Caco-2 (cell line): ENCODE measurements at regions not wholly inside any gene's neighbourhood (a gene's known extent, or its start where the extent isn't known, plus 50 kb on each side); places are given as distances from the start of the nearest gene placed in this dataset.

Experiments used
- BruUV-seq: library from RNA; stranded (reverse); fragments of 400-500 nt; replicated peaks from 2 replicates; lab custom pipeline; 2021; lab: Mats Ljungman, UMichigan
- CTCF ChIA-PET: fragments of 300-600 bp; sonication (Branson Sonifier 250); formaldehyde crosslinking; loops from one replicate; lab custom pipeline; 2022; ENCODE audit warnings: antibody characterized with exemption; lab: Charles Lee
- POLR2A ChIA-PET: fragments of 300-600 bp; sonication (Branson Sonifier 250); formaldehyde crosslinking; loops from one replicate; lab custom pipeline; 2022; ENCODE audit warnings: antibody characterized with exemption; lab: Charles Lee
- DNase-seq, 2 experiments: peaks; one replicate each; pipeline versions ENCODE4 v3.0.0 to v3.0.0-alpha.2; 2020 to 2022
- H3K27me3 ChIP-seq: replicated peaks from 2 replicates; pipeline ENCODE4 v1.6.0; 2011; ENCODE audit warnings: low read length; ENCODE audit not compliant: control insufficient read depth, insufficient read depth
- H3K36me3 ChIP-seq: 2 replicates; pipeline ENCODE4 v1.5.1; 2011; ENCODE audit warnings: low read length; ENCODE audit not compliant: control insufficient read depth, insufficient read depth
- H3K4me1 ChIP-seq: fragments of 250-450 bp; sonication (Bioruptor Pico); 2 replicates; pipeline ENCODE4 v1.5.1; 2020; ENCODE audit warnings: mild to moderate bottlenecking
- H3K4me3 ChIP-seq: 2 replicates; pipeline ENCODE4 v1.5.1; 2011; ENCODE audit warnings: low read depth, mild to moderate bottlenecking, control low read depth, low read length
- H3K9me3 ChIP-seq: fragments of 250-450 bp; sonication (Bioruptor Pico); 2 replicates; pipeline ENCODE4 v1.5.1; 2020; ENCODE audit warnings: mild to moderate bottlenecking, moderate library complexity
- H3K27ac Mint-ChIP-seq: one replicate; pipeline ENCODE4 v1.8.0; 2022; ENCODE audit warnings: mixed read lengths; ENCODE audit not compliant: unreplicated experiment
- H3K27me3 Mint-ChIP-seq: one replicate; pipeline ENCODE4 v1.8.0; 2022; ENCODE audit warnings: mixed read lengths; ENCODE audit not compliant: insufficient read depth, unreplicated experiment
- H3K36me3 Mint-ChIP-seq: one replicate; pipeline ENCODE4 v1.8.0; 2022; ENCODE audit warnings: mild to moderate bottlenecking, mixed read lengths; ENCODE audit not compliant: insufficient read depth, unreplicated experiment
- H3K4me1 Mint-ChIP-seq: one replicate; pipeline ENCODE4 v1.8.0; 2022; ENCODE audit warnings: low read depth, mixed read lengths; ENCODE audit not compliant: unreplicated experiment
- H3K4me3 Mint-ChIP-seq: one replicate; pipeline ENCODE4 v1.8.0; 2022; ENCODE audit warnings: mild to moderate bottlenecking, moderate library complexity, mixed read lengths; ENCODE audit not compliant: unreplicated experiment
- H3K9me3 Mint-ChIP-seq: one replicate; pipeline ENCODE4 v1.8.0; 2022; ENCODE audit warnings: mixed read lengths; ENCODE audit not compliant: unreplicated experiment
- CTCF ChIP-seq, 2 experiments: fragments of 200-600 bp in 1 of 2; IDR thresholded peaks; 1 replicate in 1 of 2; 2 replicates in 1 of 2; pipeline versions ENCODE4 v1.5.1 to v1.8.0; 2011 to 2022; ENCODE audit warnings: antibody characterized with exemption in 1 of 2, control low read depth in 1 of 2, inconsistent platforms in 1 of 2, low read depth in 1 of 2, low read length in 1 of 2, mild to moderate bottlenecking in 1 of 2, moderate library complexity in 1 of 2; ENCODE audit not compliant: insufficient read depth in 1 of 2, severe bottlenecking in 1 of 2, unreplicated experiment in 1 of 2
- intact Hi-C: fragments of 100-400 bp; cut with micrococcal nuclease; formaldehyde crosslinking; loops from one replicate; pipeline ENCODE4 v1.10.0; 2022; ENCODE audit not compliant: unreplicated experiment

GRCh38 chr10:130885021-130885655, 426.4 kb downstream of the TCERG1L start:
- BruUV-seq, result no TSS peak
- intact Hi-C loops, result no loop called here
- no peaks in the 10 kb centered on the region for H3K9me3 Mint-ChIP-seq

GRCh38 chr10:130887170-130887569, 424.4 kb downstream of the TCERG1L start:
- Histone ChIP-seq H3K4me1 (no peaks in the 10 kb centered on the region), H3K36me3 (no peaks in the 10 kb centered on the region), H3K9me3 (no peaks in the 10 kb centered on the region), H3K4me3 (no peak overlapping the region), H3K27me3 (no peaks in the 10 kb centered on the region)
- Mint-ChIP-seq H3K27ac (no peak overlapping the region), H3K4me1 (no peaks in the 10 kb centered on the region), H3K9me3 (no peaks in the 10 kb centered on the region), H3K27me3 (peaks cover 8% of the 10 kb centered on the region), H3K4me3 (no peak overlapping the region), H3K36me3 (no peaks in the 10 kb centered on the region)
- intact Hi-C loops, result no loop called here
- BruUV-seq, result no TSS peak
- DNase-seq, result no peak
- no peak for TF ChIP-seq CTCF (IDR thresholded peaks at IDR 0.05; ENCODE audit: insufficient read depth in 1 of 2, low read depth in 1 of 2, low read length in 1 of 2, severe bottlenecking in 1 of 2, unreplicated experiment in 1 of 2)
- POLR2A ChIA-PET, result no interaction called here
- CTCF ChIA-PET, result no interaction called here

More at GRCh38 chr10:130885021-130885655, 426.4 kb downstream of the TCERG1L start:
- Mint-ChIP-seq H3K27me3 (peaks cover 5% of the 10 kb centered on the region), H3K4me3 (no peak overlapping the region), H3K4me1 (no peaks in the 10 kb centered on the region), H3K36me3 (no peaks in the 10 kb centered on the region), H3K27ac (no peak overlapping the region)
- TF ChIP-seq CTCF (IDR thresholded peaks at IDR 0.05; ENCODE audit: insufficient read depth in 1 of 2, low read depth in 1 of 2, low read length in 1 of 2, severe bottlenecking in 1 of 2, unreplicated experiment in 1 of 2), result no peak
- Histone ChIP-seq H3K4me3 (no peak overlapping the region), H3K9me3 (no peaks in the 10 kb centered on the region; the same call in 1 of the 2 replicates), H3K27me3 (no peaks in the 10 kb centered on the region), H3K36me3 (no peaks in the 10 kb centered on the region), H3K4me1 (no peaks in the 10 kb centered on the region)
- POLR2A ChIA-PET, result no interaction called here
- CTCF ChIA-PET, result no interaction called here
- DNase-seq, result no peak

- H3K27me3 Mint-ChIP-seq, result peaks cover 10% of the 10 kb centered on the region
- H3K4me1 Mint-ChIP-seq, result no peaks in the 10 kb centered on the region
- Histone ChIP-seq H3K4me3 (no peak overlapping the region), H3K36me3 (no peaks in the 10 kb centered on the region), H3K9me3 (no peaks in the 10 kb centered on the region), H3K27me3 (no peaks in the 10 kb centered on the region), H3K4me1 (no peaks in the 10 kb centered on the region)
- no TSS peak for BruUV-seq
- no peaks in the 10 kb centered on the region for H3K9me3 Mint-ChIP-seq
- ChIA-PET POLR2A (no interaction called here), CTCF (no interaction called here)
- no peak for DNase-seq
- TF ChIP-seq CTCF (IDR thresholded peaks at IDR 0.05; ENCODE audit: insufficient read depth in 1 of 2, low read depth in 1 of 2, low read length in 1 of 2, severe bottlenecking in 1 of 2, unreplicated experiment in 1 of 2), result no peak
- no peaks in the 10 kb centered on the region for H3K36me3 Mint-ChIP-seq
- no peak overlapping the region for H3K4me3 Mint-ChIP-seq
- no peak overlapping the region for H3K27ac Mint-ChIP-seq
- intact Hi-C loops, result no loop called here
Measured at GRCh38 chr10:130888493-130888892, 423.0 kb downstream of the TCERG1L start.
